CD4-positive, alpha-beta T cell treated with Interleukin-15 for 4 hours (primary cell): ENCODE measurements at regions not wholly inside any gene's neighbourhood (a gene's known extent, or its start where the extent isn't known, plus 50 kb on each side); places are given as distances from the start of the nearest gene placed in this dataset.

Experiments
- DNase-seq: peaks from one replicate; pipeline ENCODE4 v3.0.0-alpha.2; 2020; ENCODE audit warnings: low spot score

DNA sequence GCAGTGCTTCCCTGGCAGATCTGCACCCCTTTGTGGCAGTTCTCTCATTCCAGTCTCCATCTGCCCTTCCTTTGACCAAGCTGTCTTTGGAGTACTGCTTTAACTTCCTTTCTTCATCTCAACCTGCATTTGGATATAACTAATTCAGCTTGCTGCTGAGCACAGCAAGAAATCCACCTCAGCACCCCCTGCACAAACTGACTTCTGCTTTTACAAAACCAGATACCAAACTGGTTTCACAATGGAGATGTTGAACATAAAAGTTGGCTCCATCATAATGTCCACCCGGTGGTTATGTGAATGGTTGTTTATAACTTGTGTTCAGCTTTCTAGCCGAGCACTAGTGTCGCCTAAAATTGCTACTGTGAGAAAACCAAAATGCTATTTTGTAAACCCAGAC, 341.1 kb upstream of the SEMA6D start:
- DNase-seq, result no peak

DNA sequence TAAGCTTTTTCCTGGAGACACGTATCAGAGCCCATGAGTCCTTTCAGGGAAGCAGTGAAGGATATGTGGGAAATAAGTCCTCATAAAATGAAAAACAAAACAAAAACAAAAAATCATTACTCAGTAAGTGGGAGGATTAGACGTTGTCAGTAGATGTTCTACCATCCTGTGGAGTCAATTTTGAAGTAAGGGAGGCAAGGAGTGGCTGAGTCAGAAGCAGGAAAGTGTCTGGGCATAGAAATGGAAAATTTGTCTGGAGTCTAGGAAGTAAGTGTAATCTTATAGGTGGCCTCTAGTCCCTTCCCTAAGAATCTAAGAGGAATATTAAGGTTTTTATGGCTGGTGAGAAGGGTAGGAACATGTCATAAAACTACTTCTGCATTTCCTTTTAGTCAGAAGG, 339.8 kb upstream of the SEMA6D start:
- DNase-seq, result no peak

DNA sequence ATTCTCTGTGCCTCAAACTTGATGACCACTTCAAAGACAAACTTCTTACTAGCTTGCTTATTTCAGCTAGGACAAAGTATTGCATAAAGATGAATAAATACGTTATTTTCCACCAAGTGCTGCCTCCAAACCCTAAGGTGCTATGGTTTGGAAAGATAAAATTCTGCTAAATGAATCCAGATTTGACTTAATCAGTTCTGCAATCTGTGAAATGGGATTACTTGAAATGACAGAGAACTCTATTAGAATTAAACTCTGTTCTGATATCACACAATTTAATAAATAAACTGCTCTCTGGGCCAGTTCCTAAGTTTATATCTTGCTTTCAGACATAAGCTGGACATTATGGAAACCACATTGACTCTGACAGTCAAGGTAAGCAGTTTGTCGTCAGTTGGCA, 338.8 kb upstream of the SEMA6D start:
- DNase-seq, result no peak

DNA sequence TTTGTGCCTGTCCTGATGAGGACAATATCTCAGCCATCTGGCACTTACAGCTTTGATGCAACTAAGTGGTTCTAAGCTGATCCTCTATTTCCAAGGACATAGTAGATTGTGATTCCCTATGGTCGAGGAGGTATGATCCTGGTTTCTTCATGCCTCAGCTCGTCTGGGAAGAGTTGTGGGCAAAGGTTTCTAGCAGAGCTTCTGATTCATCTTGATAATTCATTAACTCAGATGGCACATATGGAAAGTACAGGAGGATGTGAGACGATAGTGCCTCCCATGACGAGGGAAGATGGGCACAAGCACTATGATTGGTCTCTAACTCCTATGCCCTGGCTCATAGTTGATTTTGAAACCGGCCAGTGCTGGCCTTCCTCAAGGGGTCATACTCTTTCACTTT, 334.2 kb upstream of the SEMA6D start:
- no peak for DNase-seq

DNA sequence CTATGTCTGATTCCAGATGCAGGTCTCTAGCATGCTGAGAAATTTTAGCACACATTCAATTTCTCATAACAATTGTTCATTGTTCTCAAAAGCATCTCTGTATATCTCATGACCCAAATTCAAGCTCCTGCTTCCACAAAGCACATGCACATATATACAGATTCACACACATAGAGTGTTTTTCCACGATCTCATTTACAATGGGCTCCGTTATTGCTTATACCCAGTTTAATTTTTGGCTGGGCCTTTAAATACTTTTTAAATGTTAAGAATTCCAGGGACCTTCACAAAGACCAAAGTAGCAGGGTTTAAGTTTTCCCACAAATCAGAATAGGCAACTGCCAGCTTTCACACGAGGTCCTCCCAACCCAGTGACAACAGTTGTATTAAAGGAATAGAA, 333.5 kb upstream of the SEMA6D start:
- DNase-seq, result no peak

DNA sequence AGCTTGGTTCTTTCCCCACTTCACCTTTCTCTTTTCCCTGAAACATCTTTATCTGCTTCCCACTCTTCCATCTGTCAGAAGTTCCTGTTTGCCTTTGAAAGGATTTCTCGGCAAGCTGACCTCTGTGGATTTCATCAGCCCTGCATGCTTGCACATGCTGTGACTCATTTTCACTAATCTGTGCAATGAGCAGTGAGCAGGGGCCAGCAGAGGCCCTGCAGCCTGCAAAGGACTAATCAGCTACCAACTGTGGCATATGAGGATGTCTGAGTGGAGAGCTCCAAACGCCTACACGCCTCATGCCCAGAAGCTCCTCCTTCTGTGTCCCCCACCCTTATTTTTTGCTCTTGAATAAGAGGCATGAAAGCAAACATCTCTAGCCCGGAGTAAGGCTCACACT, 333.0 kb upstream of the SEMA6D start:
- no peak for DNase-seq

DNA sequence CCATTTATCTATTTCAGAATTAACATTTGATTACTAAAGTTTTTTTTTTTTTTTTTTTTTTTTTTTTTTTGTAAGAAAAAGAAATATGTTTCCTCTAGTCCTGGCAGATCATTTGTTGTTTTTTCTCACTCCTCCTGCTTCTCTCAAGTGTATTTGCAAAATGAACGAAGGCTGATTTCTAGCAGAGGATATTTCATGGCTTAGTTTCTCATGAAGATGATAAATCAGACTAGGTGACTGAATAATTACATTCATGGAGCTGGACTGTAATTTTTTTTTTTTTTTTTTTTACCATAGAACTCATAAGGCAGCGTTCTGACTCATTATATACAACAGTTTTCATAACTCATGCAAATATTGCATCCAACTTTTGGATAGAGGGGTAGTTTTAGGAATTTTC, 332.5 kb upstream of the SEMA6D start:
- DNase-seq, result no peak

DNA sequence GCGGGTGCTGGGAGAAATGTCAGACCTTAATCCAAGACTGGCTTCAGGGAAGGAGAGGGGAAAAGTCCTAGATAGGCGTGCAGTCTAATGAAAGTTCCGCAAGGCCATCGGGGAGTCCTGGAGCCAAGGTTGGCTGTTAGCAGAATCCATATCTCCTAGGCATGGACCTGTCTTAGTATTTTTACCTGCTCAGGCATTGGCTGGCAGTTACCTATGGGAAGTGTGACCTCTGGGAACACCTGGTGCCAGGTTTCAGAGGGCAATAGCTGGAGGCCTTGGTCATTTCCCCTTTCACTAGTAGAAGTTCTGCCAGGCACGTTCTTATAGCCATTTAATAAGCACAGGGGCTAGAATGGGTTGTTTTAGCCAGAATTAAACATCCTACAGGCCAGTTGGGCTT, 330.8 kb upstream of the SEMA6D start:
- no peak for DNase-seq

DNA sequence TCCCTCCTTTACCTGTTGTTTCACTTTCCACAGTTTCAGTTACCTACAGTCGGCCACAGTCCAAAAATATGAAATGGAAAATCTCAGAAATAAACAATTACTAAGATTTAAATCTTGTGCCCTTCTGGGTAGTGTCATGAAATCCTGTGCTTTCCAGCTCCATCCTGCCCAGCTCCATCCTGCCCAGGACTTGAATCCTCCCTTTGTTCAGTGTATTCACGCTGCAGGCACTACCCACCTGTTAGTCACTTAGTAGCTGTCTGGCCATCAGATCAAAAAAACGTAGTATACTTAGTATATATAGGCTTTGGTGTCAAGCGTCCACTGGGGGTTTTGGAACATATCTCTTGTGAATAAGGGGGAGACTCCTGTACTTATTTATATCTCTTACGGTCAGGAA, 329.0 kb upstream of the SEMA6D start:
- DNase-seq, result no peak

DNA sequence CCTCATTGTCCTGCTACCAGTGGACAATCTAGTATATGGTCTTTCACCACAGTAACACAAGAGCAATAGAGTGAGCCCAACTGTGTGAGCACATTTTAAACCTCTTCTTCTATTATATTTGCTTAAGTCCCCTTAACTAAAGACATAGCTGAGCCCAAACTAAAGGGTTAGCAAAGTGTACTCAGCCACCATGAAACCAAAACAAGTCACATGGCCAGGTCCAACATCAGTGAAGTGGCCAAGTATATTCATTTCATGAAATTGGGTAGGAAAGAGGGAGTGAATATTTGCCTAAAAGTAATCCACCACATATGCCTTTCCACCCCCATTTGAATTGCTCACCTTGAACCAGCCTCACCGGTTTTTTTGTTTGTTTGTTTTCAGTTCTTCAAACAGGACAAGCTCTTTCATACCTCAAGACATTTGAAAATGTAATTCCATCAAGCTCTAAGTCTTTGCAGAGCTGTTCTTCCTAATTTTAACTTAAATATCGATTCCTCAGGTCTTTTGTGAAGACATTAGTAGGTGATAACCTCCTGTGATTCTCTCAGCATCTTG, 327.0 kb upstream of the SEMA6D start:
- no peak for DNase-seq

DNA sequence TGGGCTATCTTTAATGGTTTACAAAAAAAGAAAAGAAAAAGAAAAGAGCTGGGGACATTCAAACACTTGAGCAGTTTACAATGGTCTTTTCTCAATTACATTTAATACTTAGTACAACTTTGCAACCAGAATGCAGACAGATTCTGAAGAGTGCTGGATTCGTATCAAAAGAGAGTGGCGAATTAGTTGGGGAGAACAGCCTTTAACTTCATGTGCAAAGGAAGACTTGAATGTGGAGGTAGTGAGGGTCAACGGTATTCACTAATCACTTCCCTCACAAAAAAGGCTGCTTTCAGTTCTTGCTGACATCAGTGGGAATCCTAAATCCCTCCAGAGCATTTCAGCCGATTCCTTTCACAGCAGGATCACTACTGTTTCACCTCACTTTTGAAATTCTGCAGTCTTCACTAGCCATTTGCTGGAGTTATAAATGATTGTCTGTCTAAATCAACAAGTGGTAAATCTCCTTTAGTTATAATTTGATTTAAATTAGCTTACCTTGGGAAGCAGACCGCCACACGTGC, 323.0 kb upstream of the SEMA6D start:
- no peak for DNase-seq

DNA sequence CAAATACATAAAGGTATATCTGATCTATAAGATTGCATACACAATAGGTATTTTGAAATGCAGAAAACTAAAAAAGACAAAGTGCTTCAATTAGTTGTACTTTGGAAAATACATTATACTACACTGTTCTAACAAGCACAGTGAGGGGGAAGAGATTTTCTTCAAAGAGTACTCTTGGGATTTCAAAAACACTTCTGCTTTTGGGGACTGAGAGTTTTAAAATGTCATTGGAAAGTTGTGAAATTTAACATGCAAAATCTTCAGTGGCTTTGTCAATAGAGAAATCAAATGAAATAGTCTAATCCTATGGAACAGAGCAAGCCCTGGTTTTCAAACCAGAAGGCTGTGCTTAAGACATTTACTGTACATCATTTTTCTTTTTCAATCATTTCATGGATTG, 322.2 kb upstream of the SEMA6D start:
- DNase-seq, result no peak

DNA sequence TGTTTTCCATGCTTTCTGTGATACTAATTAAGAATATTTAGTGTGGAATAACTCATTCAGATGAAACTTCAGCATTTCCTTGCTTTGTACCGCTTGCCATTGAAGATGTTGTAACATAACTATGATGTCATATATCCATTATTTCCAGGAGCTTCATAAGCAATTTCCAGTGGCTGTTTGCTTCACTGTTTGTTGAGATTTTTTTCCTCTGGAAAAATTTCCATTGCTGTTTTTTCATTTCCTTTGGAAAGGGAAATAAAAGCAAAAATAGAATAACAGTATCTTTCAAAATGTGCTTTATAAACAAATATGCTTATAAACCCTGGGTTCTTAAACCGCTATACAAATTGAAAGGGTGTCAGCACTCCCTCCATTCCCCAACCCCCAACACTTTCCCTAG, 319.6 kb upstream of the SEMA6D start:
- DNase-seq, result no peak

DNA sequence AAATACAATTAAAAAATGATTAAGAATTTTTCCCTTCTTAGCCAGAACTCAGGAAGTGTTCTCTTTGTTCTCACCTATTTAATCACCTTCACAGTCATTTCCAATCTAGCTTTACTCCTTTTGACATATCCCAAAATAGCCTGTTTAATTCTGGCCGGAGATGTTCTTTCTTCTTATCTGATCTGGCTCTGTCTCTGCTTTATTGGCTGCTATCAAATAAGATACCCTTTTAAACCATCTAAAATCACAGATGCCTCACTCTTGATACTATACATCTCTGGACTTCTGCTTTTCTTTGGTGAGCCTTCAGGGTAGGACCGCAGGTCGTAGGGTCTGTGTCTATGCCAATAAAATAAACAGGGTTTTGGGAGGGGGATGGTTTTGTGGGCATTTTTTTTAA, 319.2 kb upstream of the SEMA6D start:
- no peak for DNase-seq

DNA sequence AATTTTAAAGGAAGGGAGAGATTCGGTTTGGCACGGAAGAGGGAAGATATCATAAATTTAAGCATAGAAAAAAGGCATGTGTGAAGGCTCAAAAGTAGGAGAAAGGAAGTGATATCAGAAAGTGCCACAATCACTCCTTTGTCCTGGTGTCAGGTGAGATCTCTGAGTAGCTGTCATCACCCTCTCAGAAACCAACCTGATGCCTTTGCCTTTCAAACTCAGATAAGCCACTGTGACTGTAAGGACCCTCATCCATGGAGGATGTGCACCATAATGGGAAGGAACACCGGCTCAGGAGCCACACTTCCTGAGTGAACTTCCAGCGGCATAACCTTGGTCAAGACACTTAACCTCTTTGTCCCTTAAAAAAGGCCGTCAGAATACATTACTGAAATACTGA, 318.7 kb upstream of the SEMA6D start:
- no peak for DNase-seq

DNA sequence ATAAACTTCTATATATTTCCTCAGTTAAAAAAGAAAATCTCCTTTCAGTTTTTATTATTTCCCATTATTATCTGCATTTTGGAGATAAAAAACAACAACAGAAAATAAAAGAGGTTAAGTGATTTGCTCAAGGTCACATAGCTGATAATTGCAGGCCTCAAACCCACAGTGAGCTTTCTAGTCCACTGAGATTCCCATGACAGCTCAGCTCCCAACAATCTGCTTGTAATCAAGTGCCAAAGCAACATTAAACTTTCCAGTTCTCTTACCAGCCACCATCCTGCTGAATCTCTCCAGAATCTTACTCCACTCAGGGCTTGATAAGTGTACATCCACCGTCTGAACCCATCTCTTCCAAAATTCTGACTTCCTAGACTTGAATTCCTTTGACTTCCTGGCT, 318.2 kb upstream of the SEMA6D start:
- no peak for DNase-seq

DNA sequence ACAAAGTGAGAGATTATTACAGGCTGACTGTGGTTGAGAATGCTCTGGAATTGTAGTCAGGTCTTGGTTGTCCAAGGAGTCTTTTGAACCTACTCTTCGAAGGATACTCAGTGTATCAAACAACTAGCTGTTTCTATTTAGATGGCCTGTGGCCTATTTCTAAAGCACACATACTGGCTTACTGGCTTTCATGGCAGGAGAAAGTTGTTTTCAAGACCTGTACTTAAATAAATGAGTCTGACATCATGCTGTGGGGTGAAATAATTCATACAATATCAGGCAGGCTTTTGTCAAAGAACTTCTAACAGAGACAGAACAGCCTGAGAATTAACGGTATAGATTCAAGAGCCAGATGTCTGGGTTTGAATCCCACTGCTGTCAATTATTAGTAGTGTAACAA, 316.7 kb upstream of the SEMA6D start:
- DNase-seq, result no peak

DNA sequence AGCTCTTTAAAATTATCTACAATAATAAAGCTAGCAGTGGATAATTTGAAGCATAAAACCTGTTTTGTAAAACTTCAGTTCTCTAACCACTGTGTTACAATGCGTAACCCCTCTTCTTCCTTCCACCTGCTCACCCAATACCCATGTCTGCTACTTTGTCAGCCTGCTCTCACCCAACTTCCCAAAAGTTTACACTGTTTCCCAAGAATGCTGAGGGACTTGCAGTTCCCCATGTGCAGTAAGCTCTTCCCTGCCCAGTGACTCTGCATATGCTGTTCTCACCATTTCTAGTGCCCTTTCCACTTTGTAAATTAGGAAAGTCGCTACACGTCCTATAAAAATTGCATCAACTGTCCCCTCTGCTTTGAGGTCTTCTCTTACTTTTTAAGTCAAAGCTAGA, 315.9 kb upstream of the SEMA6D start:
- no peak for DNase-seq

DNA sequence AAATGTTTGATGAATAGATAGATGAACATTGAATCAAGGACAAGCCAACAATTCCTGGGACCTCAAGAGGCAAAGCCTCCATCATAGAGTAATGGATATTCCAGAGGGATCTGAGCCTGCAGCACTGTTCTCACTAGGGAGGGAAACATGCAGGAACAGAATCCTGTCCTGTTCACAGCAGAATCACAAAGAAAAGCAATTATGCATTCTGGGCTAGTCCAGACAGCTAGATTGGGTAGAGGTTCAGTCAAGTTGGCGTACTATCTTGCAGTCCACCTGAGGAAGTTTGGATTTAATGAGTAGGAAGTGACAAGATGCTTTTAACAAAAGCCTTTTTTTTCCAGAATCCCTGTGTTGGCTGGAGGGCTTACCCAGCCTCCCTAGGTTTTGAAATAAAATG, 314.5 kb upstream of the SEMA6D start:
- no peak for DNase-seq

DNA sequence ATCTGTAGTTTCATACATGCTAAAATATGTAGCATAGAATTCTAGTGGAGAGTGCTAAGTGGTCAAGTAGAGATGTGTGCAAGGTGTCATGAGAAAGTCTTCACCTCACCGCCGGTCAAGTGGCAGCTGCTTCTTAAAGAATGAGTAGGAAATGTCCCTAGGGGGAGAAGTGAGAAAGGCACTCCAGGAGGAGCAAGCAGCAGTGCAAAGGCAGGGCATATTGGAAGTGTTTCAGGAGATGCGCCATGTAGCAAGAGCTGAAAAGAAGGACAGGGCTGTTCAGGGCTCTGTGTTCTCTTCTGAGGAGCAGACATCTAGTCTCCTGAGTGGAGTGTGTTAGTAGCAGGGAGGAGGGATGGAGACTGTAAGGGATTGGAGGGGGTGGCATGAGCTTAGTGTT, 312.4 kb upstream of the SEMA6D start:
- no peak for DNase-seq

DNA sequence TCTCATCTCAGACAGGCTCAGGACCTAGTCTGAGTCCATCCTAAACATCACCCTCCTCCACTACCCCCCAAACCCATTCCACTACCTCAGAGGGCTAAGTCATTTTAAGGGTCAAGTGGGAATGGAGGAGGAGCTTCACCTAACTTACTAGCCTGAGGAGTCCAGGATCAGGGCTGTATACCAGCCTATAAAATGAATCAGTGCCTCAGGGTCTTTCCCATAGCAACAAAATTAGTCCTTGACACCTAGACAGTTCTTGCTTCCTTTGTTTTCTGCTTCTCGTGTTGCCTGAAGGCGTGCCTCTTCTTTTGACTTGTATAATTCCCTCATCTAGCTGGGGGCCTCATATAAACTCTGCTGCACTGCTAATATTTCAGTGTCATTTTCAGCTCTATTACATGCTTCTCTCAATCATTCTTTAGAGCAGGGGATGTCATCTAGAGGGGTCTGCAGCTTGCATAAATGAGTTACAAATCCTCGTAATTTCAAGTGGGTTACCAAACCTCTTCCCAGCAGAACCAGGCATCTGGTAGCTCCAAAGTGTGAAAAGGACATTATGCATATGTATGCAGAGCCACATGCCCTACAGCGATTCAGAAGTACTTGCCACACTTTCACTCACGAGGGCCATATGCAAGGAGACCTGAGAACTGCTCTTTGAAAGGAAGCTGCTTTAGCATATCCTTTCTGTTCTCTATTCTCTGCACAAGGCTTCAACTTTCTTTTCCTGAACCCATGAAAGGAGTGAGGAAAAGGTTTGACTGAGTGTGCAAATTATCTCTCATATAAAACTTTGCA, 311.7 kb upstream of the SEMA6D start:
- DNase-seq, result no peak

DNA sequence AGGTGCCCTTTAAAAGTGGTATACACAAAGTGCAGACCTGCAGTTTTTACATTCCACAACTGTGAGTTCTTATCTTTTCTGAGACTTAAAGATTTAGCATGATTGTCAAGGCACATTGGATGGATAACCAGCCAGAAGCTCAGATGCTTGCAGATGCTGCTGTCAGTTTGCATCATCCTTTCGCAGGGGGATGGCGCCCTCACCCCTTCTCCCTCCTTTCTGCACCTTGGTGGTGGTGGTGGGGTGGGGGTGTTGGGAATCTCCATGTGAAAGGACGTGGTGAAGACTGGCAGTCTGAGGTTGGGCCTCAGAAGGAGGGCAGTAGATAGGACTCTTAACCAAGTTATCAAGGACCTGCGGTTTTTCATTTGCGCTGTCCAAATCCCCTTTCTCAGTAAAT, 309.6 kb upstream of the SEMA6D start:
- no peak for DNase-seq

DNA sequence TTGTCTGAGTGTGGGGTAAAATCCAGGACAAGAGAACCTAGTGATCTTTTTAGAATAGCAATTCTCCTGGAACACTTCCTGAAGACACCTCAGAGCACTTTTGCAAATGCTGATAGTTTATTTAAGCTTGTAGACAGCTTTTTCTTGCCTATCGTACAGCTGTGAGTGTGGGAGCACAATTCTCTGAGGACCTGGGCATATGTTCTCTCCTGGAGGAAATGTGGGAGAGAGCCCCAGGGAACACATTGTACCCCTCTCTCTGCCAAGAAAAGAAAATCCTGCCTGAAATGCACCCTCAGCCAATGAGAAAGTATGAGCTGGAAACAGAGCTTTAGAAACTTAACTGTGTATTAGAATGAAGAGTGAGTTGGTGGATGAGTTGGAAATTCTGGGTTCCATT, 308.3 kb upstream of the SEMA6D start:
- DNase-seq, result no peak

DNA sequence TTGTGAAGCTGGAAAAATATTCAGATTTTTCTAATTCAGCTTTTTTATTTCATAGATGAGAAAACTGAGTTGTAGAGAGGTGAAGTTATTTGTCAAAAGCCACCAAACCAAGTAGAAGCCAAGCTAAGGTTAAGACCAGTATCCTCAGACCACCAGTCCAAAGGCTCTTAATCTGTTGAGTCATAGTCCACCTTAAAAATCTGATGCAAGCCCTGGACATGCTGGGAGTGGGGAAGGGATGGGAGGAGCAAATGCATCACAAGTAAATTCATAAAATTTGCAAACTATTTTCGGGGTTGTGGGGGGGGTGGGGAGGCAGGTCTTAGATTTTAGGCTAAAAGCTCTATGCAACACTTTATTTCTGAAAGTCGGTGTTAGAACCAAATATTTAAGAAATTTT, 307.7 kb upstream of the SEMA6D start:
- DNase-seq, result no peak
